Thoracic aorta (tissue), 2 donors: ENCODE measurements at regions not wholly inside any gene's neighbourhood (a gene's known extent, or its start where the extent isn't known, plus 50 kb on each side); places are given as distances from the start of the nearest gene placed in this dataset.

Source experiments
- ATAC-seq: fragments of 150-250 bp; one replicate; pipeline ENCODE4 v1.8.0; 2017; ENCODE audit warnings: low read depth; ENCODE audit not compliant: insufficient number of reproducible peaks, low FRiP score
- DNase-seq: peaks from one replicate; pipeline ENCODE4 v3.0.0-alpha.2; 2020; ENCODE audit warnings: low spot score
- H3K27ac ChIP-seq, 2 donors: fragments of 200-600 bp; sonication (generic); 1 replicate in 1 of 2; 2 replicates in 1 of 2; pipeline ENCODE4 v1.5.1; 2016; ENCODE audit warnings: mild to moderate bottlenecking in 2 of 2, moderate library complexity in 2 of 2
- H3K27me3 ChIP-seq: fragments of 200-600 bp; sonication (generic); replicated peaks from 2 replicates; pipeline ENCODE4 v1.6.0; 2016; ENCODE audit warnings: mild to moderate bottlenecking; ENCODE audit not compliant: insufficient read depth
- H3K36me3 ChIP-seq: fragments of 200-600 bp; sonication (generic); one replicate; pipeline ENCODE4 v1.5.1; 2016
- H3K4me1 ChIP-seq, 2 donors: fragments of 200-600 bp; sonication (generic); 1 replicate in 1 of 2; 2 replicates in 1 of 2; pipeline versions ENCODE4 v1.5.1 to v1.6.0; 2016; ENCODE audit warnings: low read depth in 2 of 2, mild to moderate bottlenecking in 1 of 2; ENCODE audit not compliant: control insufficient read depth in 1 of 2
- H3K4me3 ChIP-seq: fragments of 200-600 bp; sonication (generic); 2 replicates; pipeline ENCODE4 v1.5.1; 2016; ENCODE audit warnings: mild to moderate bottlenecking
- H3K9me3 ChIP-seq: fragments of 200-600 bp; sonication (generic); 2 replicates; pipeline ENCODE4 v1.5.1; 2016
- TF ChIP-seq, protein P1 (sequence below): fragments of 200-600 bp; sonication (generic); IDR thresholded peaks from one replicate; pipeline ENCODE4 v1.5.1; 2019; ENCODE audit warnings: antibody characterized with exemption

DNA sequence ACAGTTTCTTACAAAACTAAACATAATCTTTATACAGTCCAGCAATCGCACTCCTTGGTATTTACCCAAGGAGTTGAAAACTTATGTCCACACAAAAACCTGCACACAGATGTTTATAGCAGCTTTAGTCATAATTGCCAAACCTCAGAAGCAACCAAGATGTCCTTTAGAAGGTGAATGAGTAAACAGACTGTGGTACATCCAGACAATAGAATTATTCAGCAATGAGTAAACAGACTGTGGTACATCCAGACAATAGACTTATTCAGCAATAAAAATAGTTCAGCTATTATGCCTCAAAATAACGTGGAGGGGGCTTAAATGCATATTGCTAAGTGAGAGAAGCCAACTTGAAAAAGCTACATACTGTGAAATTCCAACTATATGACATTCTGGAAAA is 87.0 kb upstream of the GALNT2 start:
- TF ChIP-seq, protein P1, sequence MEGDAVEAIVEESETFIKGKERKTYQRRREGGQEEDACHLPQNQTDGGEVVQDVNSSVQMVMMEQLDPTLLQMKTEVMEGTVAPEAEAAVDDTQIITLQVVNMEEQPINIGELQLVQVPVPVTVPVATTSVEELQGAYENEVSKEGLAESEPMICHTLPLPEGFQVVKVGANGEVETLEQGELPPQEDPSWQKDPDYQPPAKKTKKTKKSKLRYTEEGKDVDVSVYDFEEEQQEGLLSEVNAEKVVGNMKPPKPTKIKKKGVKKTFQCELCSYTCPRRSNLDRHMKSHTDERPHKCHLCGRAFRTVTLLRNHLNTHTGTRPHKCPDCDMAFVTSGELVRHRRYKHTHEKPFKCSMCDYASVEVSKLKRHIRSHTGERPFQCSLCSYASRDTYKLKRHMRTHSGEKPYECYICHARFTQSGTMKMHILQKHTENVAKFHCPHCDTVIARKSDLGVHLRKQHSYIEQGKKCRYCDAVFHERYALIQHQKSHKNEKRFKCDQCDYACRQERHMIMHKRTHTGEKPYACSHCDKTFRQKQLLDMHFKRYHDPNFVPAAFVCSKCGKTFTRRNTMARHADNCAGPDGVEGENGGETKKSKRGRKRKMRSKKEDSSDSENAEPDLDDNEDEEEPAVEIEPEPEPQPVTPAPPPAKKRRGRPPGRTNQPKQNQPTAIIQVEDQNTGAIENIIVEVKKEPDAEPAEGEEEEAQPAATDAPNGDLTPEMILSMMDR = no peak
- DNase-seq = no peak
- no peaks in the 10 kb centered on the region for H3K36me3 ChIP-seq
- no peak for ATAC-seq
- no peaks in the 10 kb centered on the region for H3K4me1 ChIP-seq
- H3K27me3 ChIP-seq = no peaks in the 10 kb centered on the region
- no peak overlapping the region for H3K27ac ChIP-seq
- no peak overlapping the region for H3K4me3 ChIP-seq
- H3K9me3 ChIP-seq = no peaks in the 10 kb centered on the region

DNA sequence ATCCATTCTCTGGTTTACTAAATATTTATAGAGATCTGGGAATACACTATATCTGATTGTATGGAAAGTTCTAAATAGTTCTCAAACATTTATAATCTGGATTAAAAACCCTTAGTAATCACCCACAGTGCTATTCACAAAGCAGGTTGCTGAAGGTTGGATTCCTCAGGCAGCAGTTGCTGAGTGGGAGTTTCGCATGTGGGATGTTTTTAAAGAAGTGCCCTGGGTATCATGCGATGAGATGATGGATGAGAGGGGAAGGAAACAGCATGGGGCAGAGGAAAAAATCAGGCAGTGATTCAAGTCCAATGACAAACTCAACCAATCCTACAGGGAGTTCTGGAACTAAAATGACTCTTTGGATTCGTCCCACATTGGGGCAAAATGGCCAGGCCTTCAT is 85.3 kb upstream of the GALNT2 start:
- no peak for DNase-seq
- Histone ChIP-seq H3K36me3 (no peaks in the 10 kb centered on the region), H3K27ac (no peak overlapping the region), H3K9me3 (no peaks in the 10 kb centered on the region), H3K4me1 (no peaks in the 10 kb centered on the region), H3K4me3 (no peak overlapping the region), H3K27me3 (no peaks in the 10 kb centered on the region)
- ATAC-seq = no peak
- TF ChIP-seq, protein P1 = no peak

- DNase-seq (no peak), ATAC-seq (no peak)
- Histone ChIP-seq H3K27ac (no peak overlapping the region), H3K36me3 (no peaks in the 10 kb centered on the region), H3K27me3 (no peaks in the 10 kb centered on the region), H3K4me3 (no peak overlapping the region), H3K4me1 (no peaks in the 10 kb centered on the region), H3K9me3 (no peaks in the 10 kb centered on the region)
- TF ChIP-seq, protein P1 = no peak
These were observed 82.6 kb upstream of the GALNT2 start for GRCh38 chr1:229984310-229984991.

- Histone ChIP-seq H3K36me3 (no peaks in the 10 kb centered on the region), H3K27me3 (no peaks in the 10 kb centered on the region), H3K27ac (no peak overlapping the region), H3K9me3 (no peaks in the 10 kb centered on the region), H3K4me3 (no peak overlapping the region), H3K4me1 (peaks cover 0 to under 1% of the 10 kb centered on the region in 2 donors)
- no peak for DNase-seq
- TF ChIP-seq, protein P1 = no peak
- ATAC-seq = no peak
These were observed 81.9 kb upstream of the GALNT2 start for GRCh38 chr1:229984992-229985612.

DNA sequence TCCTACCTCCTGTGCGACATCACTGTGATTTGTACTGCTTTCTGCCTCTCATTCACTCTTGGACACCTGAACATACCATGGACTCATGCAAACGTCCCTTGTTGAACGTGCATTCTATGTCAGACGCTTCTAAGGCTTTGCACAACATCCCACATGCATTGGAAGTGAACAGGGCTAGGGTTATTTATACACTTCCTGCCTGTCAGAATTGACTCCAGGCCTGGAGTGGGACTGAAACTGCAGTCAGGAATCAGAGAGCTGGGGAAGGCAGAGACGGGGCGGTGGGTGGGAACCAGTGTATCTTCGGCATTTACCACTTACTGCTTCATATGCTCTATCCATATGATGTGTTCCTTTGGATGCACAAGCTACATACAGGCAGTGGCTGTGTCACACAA is 81.4 kb upstream of the GALNT2 start:
- H3K4me3 ChIP-seq = no peak overlapping the region
- H3K4me1 ChIP-seq = peaks cover 3 to 6% of the 10 kb centered on the region in 2 donors
- H3K27ac ChIP-seq = no peak overlapping the region
- no peak for DNase-seq
- TF ChIP-seq, protein P1 = no peak
- H3K36me3 ChIP-seq = no peaks in the 10 kb centered on the region
- H3K9me3 ChIP-seq = no peaks in the 10 kb centered on the region
- no peak for ATAC-seq
- no peaks in the 10 kb centered on the region for H3K27me3 ChIP-seq
